KG1 (cell line): ENCODE measurements at regions not wholly inside any gene's neighbourhood (a gene's known extent, or its start where the extent isn't known, plus 50 kb on each side); places are given as distances from the start of the nearest gene placed in this dataset.

ENCODE experiments used
- DNase-seq: peaks from one replicate; lab custom pipeline; 2025; lab: John Stamatoyannopoulos, UW

GRCh38 chr5:3957658-3958057 lies 362.0 kb downstream of the IRX1 start:
- no peak for DNase-seq

GRCh38 chr5:3958389-3958788 lies 362.8 kb downstream of the IRX1 start:
- no peak for DNase-seq

GRCh38 chr5:3962113-3962512 lies 366.5 kb downstream of the IRX1 start:
- no peak for DNase-seq

GRCh38 chr5:3963652-3964051 lies 368.0 kb downstream of the IRX1 start:
- DNase-seq: no peak

GRCh38 chr5:3980156-3980555 lies 384.5 kb downstream of the IRX1 start:
- DNase-seq: no peak

- no peak for DNase-seq
Measured at GRCh38 chr5:3987867-3988266, 392.2 kb downstream of the IRX1 start.

GRCh38 chr5:3993856-3994473 lies 398.3 kb downstream of the IRX1 start:
- DNase-seq: no peak

- DNase-seq: no peak
Measured at GRCh38 chr5:3994628-3995027, 399.0 kb downstream of the IRX1 start.

GRCh38 chr5:3995954-3996619 lies 400.5 kb downstream of the IRX1 start:
- no peak for DNase-seq

- no peak for DNase-seq
Measured at GRCh38 chr5:3996707-3997336, 401.2 kb downstream of the IRX1 start.

GRCh38 chr5:3997670-3998069 lies 402.0 kb downstream of the IRX1 start:
- DNase-seq: no peak

GRCh38 chr5:3999929-4000328 lies 404.3 kb downstream of the IRX1 start:
- DNase-seq: no peak

- no peak for DNase-seq
Measured at GRCh38 chr5:4001004-4001403, 405.4 kb downstream of the IRX1 start.

- DNase-seq: no peak
Measured at GRCh38 chr5:4001758-4002533, 406.3 kb downstream of the IRX1 start.

GRCh38 chr5:4005335-4005734 lies 409.7 kb downstream of the IRX1 start:
- no peak for DNase-seq

GRCh38 chr5:4007001-4007400 lies 411.4 kb downstream of the IRX1 start:
- no peak for DNase-seq

GRCh38 chr5:4011943-4012342 lies 416.3 kb downstream of the IRX1 start:
- no peak for DNase-seq

- DNase-seq: no peak
Measured at GRCh38 chr5:4013106-4013898, 417.7 kb downstream of the IRX1 start.

GRCh38 chr5:4015709-4016108 lies 420.1 kb downstream of the IRX1 start:
- DNase-seq: no peak

- no peak for DNase-seq
Measured at GRCh38 chr5:4017076-4017803, 421.6 kb downstream of the IRX1 start.

- no peak for DNase-seq
Measured at GRCh38 chr5:4018007-4018406, 422.4 kb downstream of the IRX1 start.
